ENCODE measurements at regions not wholly inside any gene's neighbourhood (a gene's known extent, or its start where the extent isn't known, plus 50 kb on each side); places are given as distances from the start of the nearest gene placed in this dataset.

- ChIA-PET POLR2A (no interaction called here), CTCF (no interaction called here)
- Histone ChIP-seq H3K4me1 (no peaks in the 10 kb centered on the region), H3K27ac (no peak overlapping the region), H3K9me3 (no peaks in the 10 kb centered on the region), H3K4me3 (no peak overlapping the region), H3K4me2 (no peak overlapping the region)
- FAIRE-seq (no peak), DNase-seq (ENCODE audit: low read depth in 1 of 2, low spot score in 1 of 2) (no peak), ATAC-seq (no peak)
- no peak for TF ChIP-seq BHLHE40 (IDR thresholded peaks at IDR 0.05; ENCODE audit: low read depth, low read length)
- TF ChIP-seq HOXB5 (CRISPR knock-in tag; IDR thresholded peaks at IDR 0.05), result no peak
- TF ChIP-seq EHF (CRISPR knock-in tag; IDR thresholded peaks at IDR 0.05), result no peak
- no peak for TF ChIP-seq RFX5 (IDR thresholded peaks at IDR 0.05)
- no peak for TF ChIP-seq POLR2AphosphoS2 (conservative IDR thresholded peaks at IDR 0.05; ENCODE audit: low read length)
- TF ChIP-seq ELK1 (IDR thresholded peaks at IDR 0.05; ENCODE audit: low read depth, low read length), result no peak
- TF ChIP-seq PBX3 (IDR thresholded peaks at IDR 0.05), result no peak
- TF ChIP-seq BCL3 (IDR thresholded peaks at IDR 0.05), result no peak
- TF ChIP-seq EHMT2 (IDR thresholded peaks at IDR 0.05; ENCODE audit: low read depth), result no peak
- TF ChIP-seq CBX2 (IDR thresholded peaks at IDR 0.05; ENCODE audit: borderline replicate concordance, low read depth), result no peak
- 68% methylated on average over 5 of the region's 5 CpGs for WGBS (ENCODE audit: missing lambda C conversion rate)
These were observed 98.1 kb upstream of the GALNT5 start for GRCh38 chr2:157159221-157159934.

- Histone ChIP-seq H3K9me3 (no peaks in the 10 kb centered on the region), H3K4me1 (no peaks in the 10 kb centered on the region), H3K4me3 (no peak overlapping the region), H3K4me2 (no peak overlapping the region), H3K27ac (no peak overlapping the region)
- DNase-seq (ENCODE audit: low read depth in 1 of 2, low spot score in 1 of 2) (no peak), ATAC-seq (no peak; a peak in 1 of 6 replicates), FAIRE-seq (no peak)
- ChIA-PET CTCF (no interaction called here), POLR2A (no interaction called here)
- WGBS (ENCODE audit: missing lambda C conversion rate), result 45% methylated on average over 3 of the region's 3 CpGs
- TF ChIP-seq KDM5A (IDR thresholded peaks at IDR 0.05) (no peak), HOXB5 (CRISPR knock-in tag; IDR thresholded peaks at IDR 0.05) (no peak)
These were observed 97.4 kb upstream of the GALNT5 start for GRCh38 chr2:157160111-157160510.

GRCh38 chr2:157164370-157164769, 93.1 kb upstream of the GALNT5 start:
- H3K27ac ChIP-seq, result no peak overlapping the region
- H3K4me1 ChIP-seq, result no peaks in the 10 kb centered on the region
- no peak overlapping the region for H3K4me3 ChIP-seq
- DNase-seq (ENCODE audit: low read depth in 1 of 2, low spot score in 1 of 2), result no peak
- 94% methylated on average over 4 of the region's 5 CpGs for WGBS (ENCODE audit: missing lambda C conversion rate)
- no peaks in the 10 kb centered on the region for H3K9me3 ChIP-seq
- FAIRE-seq, result no peak
- ChIA-PET POLR2A (no interaction called here), CTCF (interaction anchor here (1.3 to 1.4 kb wide), 2 partner anchors 20 to 29 kb away, joined by 3 to 5 read pairs; no protein-coding TSS in a partner anchor)
- no peak for TF ChIP-seq CBX8 (IDR thresholded peaks at IDR 0.05)
- TF ChIP-seq ZNF302 (CRISPR knock-in tag; IDR thresholded peaks at IDR 0.05), result no peak
- no peak for TF ChIP-seq HDAC2 (IDR thresholded peaks at IDR 0.05)
- TF ChIP-seq E2F6 (IDR thresholded peaks at IDR 0.05; ENCODE audit: borderline replicate concordance, low read depth), result no peak
- TF ChIP-seq USF2 (IDR thresholded peaks at IDR 0.05), result no peak
- TF ChIP-seq RARB (CRISPR knock-in tag; IDR thresholded peaks at IDR 0.05), result no peak
- no peak for TF ChIP-seq KDM1A (IDR thresholded peaks at IDR 0.05; ENCODE audit: low read depth)
- TF ChIP-seq GATA3 (IDR thresholded peaks at IDR 0.05; ENCODE audit: borderline replicate concordance), result no peak
- no peak for TF ChIP-seq RFX5 (IDR thresholded peaks at IDR 0.05)
- TF ChIP-seq RNF2 (IDR thresholded peaks at IDR 0.05; ENCODE audit: borderline replicate concordance, low read depth), result no peak
- no peak for TF ChIP-seq NPAS2 (CRISPR knock-in tag; IDR thresholded peaks at IDR 0.05; ENCODE audit: borderline replicate concordance)
- no peak for TF ChIP-seq POLR2A (IDR thresholded peaks at IDR 0.05; ENCODE audit: low read length)
- no peak for TF ChIP-seq FOXS1 (CRISPR knock-in tag; IDR thresholded peaks at IDR 0.05)
- no peak for TF ChIP-seq HEYL (CRISPR knock-in tag; IDR thresholded peaks at IDR 0.05)
- no peak for TF ChIP-seq ATOH8 (CRISPR knock-in tag; IDR thresholded peaks at IDR 0.05; ENCODE audit: low read depth)
- TF ChIP-seq RAD21 (conservative IDR thresholded peaks at IDR 0.05 in 1 of 2, IDR thresholded peaks at IDR 0.05 in 1 of 2), result no peak
- no peak for TF ChIP-seq BHLHE40 (IDR thresholded peaks at IDR 0.05; ENCODE audit: low read depth, low read length)
- H3K4me2 ChIP-seq, result no peak overlapping the region
- ATAC-seq, result no peak

Data from A549 (cell line).